Ishikawa (cell line): ENCODE measurements at regions not wholly inside any gene's neighbourhood (a gene's known extent, or its start where the extent isn't known, plus 50 kb on each side); places are given as distances from the start of the nearest gene placed in this dataset.

Experiments
- CEBPB ChIP-seq: IDR thresholded peaks from 2 replicates; pipeline ENCODE4 v1.6.1; 2012
- CREB1 ChIP-seq: IDR thresholded peaks from 2 replicates; pipeline ENCODE4 v1.6.1; 2012; ENCODE audit warnings: low read depth
- EGR1 ChIP-seq: IDR thresholded peaks from 2 replicates; pipeline ENCODE4 v1.6.1; 2012
- EP300 ChIP-seq: IDR thresholded peaks from 2 replicates; pipeline ENCODE4 v1.6.1; 2012; ENCODE audit warnings: borderline replicate concordance
- FOXM1 ChIP-seq: IDR thresholded peaks from 2 replicates; pipeline ENCODE4 v1.6.1; 2012; ENCODE audit warnings: low read depth, borderline replicate concordance
- MAX ChIP-seq: IDR thresholded peaks from 2 replicates; pipeline ENCODE4 v1.6.1; 2012
- NFIC ChIP-seq: IDR thresholded peaks from 2 replicates; pipeline ENCODE4 v1.6.1; 2012
- RAD21 ChIP-seq: IDR thresholded peaks from 2 replicates; pipeline ENCODE4 v1.6.1; 2012; ENCODE audit warnings: low read depth
- REST ChIP-seq: IDR thresholded peaks from 2 replicates; pipeline ENCODE4 v1.6.1; 2012; ENCODE audit warnings: low read depth, mild to moderate bottlenecking
- TAF1 ChIP-seq: IDR thresholded peaks from 2 replicates; pipeline ENCODE4 v1.6.1; 2012; ENCODE audit warnings: low read depth, mild to moderate bottlenecking
- TCF12 ChIP-seq: IDR thresholded peaks from 2 replicates; pipeline ENCODE4 v1.6.1; 2012; ENCODE audit warnings: low read depth
- TEAD4 ChIP-seq: IDR thresholded peaks from 2 replicates; pipeline ENCODE4 v1.6.1; 2012
- USF1 ChIP-seq: IDR thresholded peaks from 2 replicates; pipeline ENCODE4 v1.6.1; 2012
- YY1 ChIP-seq: IDR thresholded peaks from 2 replicates; pipeline ENCODE4 v1.6.1; 2012; ENCODE audit warnings: low read depth
- ZBTB7A ChIP-seq: IDR thresholded peaks from 2 replicates; pipeline ENCODE4 v1.6.1; 2012; ENCODE audit warnings: low read depth

GRCh38 chr15:29615791-29616190, 206.5 kb downstream of the TJP1 start:
- TF ChIP-seq CEBPB, result no peak
- TF ChIP-seq ZBTB7A, result no peak
- no peak for TF ChIP-seq RAD21
- TF ChIP-seq TCF12, result no peak
- no peak for TF ChIP-seq MAX

- 0 out of 2 replicates have a peak, but pooled peaks have one; percentile 34 for TF ChIP-seq YY1
- TF ChIP-seq TCF12, result no peak
- peak; percentile 64 for TF ChIP-seq RAD21
These were observed 208.3 kb downstream of the TJP1 start for GRCh38 chr15:29613951-29614382.

GRCh38 chr15:29612701-29613100, 209.6 kb downstream of the TJP1 start:
- TF ChIP-seq EP300 (no peak), RAD21 (no peak), FOXM1 (no peak), NFIC (no peak), YY1 (no peak), TAF1 (no peak), REST (no peak), CREB1 (no peak), CEBPB (no peak), TCF12 (no peak), EGR1 (no peak)

- TF ChIP-seq TAF1 (no peak), CEBPB (no peak), CREB1 (no peak), USF1 (no peak), ZBTB7A (no peak), NFIC (no peak), RAD21 (no peak), FOXM1 (no peak), MAX (no peak), REST (no peak), EP300 (no peak), EGR1 (no peak)
These were observed 210.2 kb downstream of the TJP1 start for GRCh38 chr15:29612096-29612495.

GRCh38 chr15:29611057-29611456, 211.2 kb downstream of the TJP1 start:
- TF ChIP-seq TEAD4 (no peak), CREB1 (no peak), USF1 (no peak), TAF1 (no peak), ZBTB7A (no peak), FOXM1 (no peak)

- no peak for TF ChIP-seq ZBTB7A
- TF ChIP-seq RAD21, result no peak
- TF ChIP-seq TCF12, result no peak
- TF ChIP-seq USF1, result no peak
- no peak for TF ChIP-seq MAX
- TF ChIP-seq REST, result no peak
- no peak for TF ChIP-seq CREB1
- TF ChIP-seq YY1, result no peak
- no peak for TF ChIP-seq EP300
- no peak for TF ChIP-seq EGR1
- no peak for TF ChIP-seq NFIC
- no peak for TF ChIP-seq FOXM1
- no peak for TF ChIP-seq TEAD4
- no peak for TF ChIP-seq TAF1
- no peak for TF ChIP-seq CEBPB
These were observed 220.5 kb downstream of the TJP1 start for GRCh38 chr15:29601811-29602210.
